ENCODE measurements at regions not wholly inside any gene's neighbourhood (a gene's known extent, or its start where the extent isn't known, plus 50 kb on each side); places are given as distances from the start of the nearest gene placed in this dataset.

DNA sequence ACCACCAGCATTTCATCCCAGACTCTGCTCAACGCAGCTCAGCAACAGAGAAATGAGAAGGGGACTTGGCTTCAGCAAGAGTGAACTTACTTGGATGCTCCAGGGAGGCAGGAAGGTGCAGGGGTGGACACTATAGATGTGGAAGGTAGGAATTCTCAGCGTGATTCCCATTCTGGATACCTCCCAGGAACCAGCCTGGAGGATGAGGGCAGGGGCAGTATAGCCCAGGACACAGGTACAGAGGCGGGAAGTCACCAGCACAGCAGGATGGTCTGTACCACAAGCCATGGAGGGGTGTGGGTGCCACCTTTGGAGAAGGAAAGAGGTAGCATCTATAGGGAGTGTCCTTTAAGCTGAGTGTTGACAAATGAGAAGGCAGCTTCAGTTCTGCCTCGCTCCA lies 1275.2 kb downstream of the TBC1D22A start:
- Histone ChIP-seq H3K4me3 (no peak overlapping the region), H3K4me1 (no peaks in the 10 kb centered on the region), H3K27me3 (replicated peaks in 1 of 7) (peaks cover 0 to 9% (median 0%) of the 10 kb centered on the region in 7 donors), H3K9me3 (peaks cover 0 to 7% (median 0%) of the 10 kb centered on the region in 8 donors), H3K36me3 (no peaks in the 10 kb centered on the region), H3K27ac (no peak overlapping the region)
- TF ChIP-seq POLR2AphosphoS5 (IDR thresholded peaks at IDR 0.05) (no peak), POLR2A (IDR thresholded peaks at IDR 0.05) (no peak)
- TF ChIP-seq, protein P1, sequence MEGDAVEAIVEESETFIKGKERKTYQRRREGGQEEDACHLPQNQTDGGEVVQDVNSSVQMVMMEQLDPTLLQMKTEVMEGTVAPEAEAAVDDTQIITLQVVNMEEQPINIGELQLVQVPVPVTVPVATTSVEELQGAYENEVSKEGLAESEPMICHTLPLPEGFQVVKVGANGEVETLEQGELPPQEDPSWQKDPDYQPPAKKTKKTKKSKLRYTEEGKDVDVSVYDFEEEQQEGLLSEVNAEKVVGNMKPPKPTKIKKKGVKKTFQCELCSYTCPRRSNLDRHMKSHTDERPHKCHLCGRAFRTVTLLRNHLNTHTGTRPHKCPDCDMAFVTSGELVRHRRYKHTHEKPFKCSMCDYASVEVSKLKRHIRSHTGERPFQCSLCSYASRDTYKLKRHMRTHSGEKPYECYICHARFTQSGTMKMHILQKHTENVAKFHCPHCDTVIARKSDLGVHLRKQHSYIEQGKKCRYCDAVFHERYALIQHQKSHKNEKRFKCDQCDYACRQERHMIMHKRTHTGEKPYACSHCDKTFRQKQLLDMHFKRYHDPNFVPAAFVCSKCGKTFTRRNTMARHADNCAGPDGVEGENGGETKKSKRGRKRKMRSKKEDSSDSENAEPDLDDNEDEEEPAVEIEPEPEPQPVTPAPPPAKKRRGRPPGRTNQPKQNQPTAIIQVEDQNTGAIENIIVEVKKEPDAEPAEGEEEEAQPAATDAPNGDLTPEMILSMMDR (IDR thresholded peaks at IDR 0.05 in 8 of 11, conservative IDR thresholded peaks at IDR 0.05 in 3 of 11), result no peak
- no peak for DNase-seq
- 74 to 89% (median 78%) methylated on average over 4 of the region's 4 CpGs for WGBS, 5 donors
- intact Hi-C loops (cut with DNase I; ENCODE audit: low total_unique reads), result no loop called here

DNA sequence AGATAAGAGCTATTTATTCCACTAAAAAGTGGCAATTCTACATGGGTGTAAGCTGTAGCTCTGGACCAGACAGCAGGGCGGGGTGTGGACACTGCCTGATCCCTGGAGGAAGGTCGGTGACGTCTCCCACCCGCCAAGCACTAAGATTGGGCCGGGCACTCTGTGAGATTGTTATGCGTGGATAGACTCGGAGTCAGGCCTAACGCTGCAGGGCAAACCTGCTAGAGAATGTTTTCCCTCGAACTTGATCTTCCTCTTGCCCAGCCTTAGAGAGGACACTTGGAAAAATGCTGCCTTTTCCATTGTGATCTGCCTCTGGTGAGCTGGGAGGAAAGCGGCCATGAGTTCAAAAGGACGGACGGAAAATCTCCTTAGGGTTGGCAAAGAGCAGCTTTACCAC lies 1273.4 kb downstream of the TBC1D22A start:
- Histone ChIP-seq H3K4me1 (no peaks in the 10 kb centered on the region), H3K27me3 (replicated peaks in 1 of 7) (peaks cover 0 to 9% (median 0%) of the 10 kb centered on the region in 7 donors), H3K27ac (no peak overlapping the region), H3K36me3 (no peaks in the 10 kb centered on the region), H3K9me3 (peaks cover 0 to 7% (median 0%) of the 10 kb centered on the region in 8 donors), H3K4me3 (no peak overlapping the region)
- no peak for TF ChIP-seq POLR2A (IDR thresholded peaks at IDR 0.05)
- WGBS, 5 donors, result 81 to 91% (median 86%) methylated on average over 12 of the region's 12 CpGs
- intact Hi-C loops (cut with DNase I; ENCODE audit: low total_unique reads), result no loop called here
- no peak for DNase-seq

DNA sequence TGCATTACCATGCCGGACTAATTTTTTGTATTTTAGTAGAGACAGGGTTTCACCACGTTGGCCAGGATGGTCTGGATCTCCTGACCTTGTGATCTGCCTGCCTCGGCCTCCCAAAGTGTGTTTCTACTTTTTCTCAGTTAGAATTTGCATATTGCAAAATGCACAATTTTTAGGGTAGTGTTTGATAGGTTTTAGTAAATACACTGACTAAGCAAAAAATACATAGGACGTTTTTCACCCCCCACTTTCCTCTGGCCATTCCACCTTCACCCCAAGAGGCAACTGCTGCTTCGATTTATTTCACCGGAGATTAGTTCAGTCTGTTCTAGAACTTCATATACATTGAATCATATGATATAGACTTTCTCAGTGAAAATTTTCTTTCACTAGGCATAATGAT lies 1269.1 kb downstream of the TBC1D22A start:
- Histone ChIP-seq H3K27me3 (replicated peaks in 1 of 7) (no peaks in the 10 kb centered on the region), H3K27ac (no peak overlapping the region), H3K9me3 (no peaks in the 10 kb centered on the region), H3K4me3 (no peak overlapping the region), H3K36me3 (no peaks in the 10 kb centered on the region), H3K4me1 (no peaks in the 10 kb centered on the region)
- WGBS, 5 donors, result 76 to 84% (median 78%) methylated on average over 6 of the region's 6 CpGs
- no peak for DNase-seq
- intact Hi-C loops (cut with DNase I; ENCODE audit: low total_unique reads), result no loop called here
- TF ChIP-seq POLR2AphosphoS5 (IDR thresholded peaks at IDR 0.05) (no peak), POLR2A (IDR thresholded peaks at IDR 0.05) (no peak)
- TF ChIP-seq, protein P1 (IDR thresholded peaks at IDR 0.05 in 8 of 11, conservative IDR thresholded peaks at IDR 0.05 in 3 of 11), result no peak

DNA sequence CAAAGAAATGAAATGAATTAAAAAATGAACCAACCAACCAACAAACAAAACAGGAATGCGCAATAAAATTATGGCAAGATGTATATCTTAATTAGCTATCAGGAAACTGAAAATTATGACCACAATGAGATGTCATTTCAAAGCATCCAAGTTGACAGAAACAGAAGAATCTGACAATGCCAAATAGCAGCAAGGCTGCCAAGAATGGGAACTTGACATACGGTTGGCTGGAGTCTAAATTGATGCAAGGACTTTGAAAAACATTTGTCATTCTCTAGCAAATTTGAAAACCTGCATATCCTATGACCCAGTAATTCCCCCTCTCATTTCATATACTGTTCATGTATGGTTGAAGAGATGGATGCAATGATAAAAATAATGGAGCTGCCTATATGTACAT lies 1262.6 kb downstream of the TBC1D22A start:
- H3K4me3 ChIP-seq, result no peak overlapping the region
- no peak for DNase-seq
- 78 to 88% (median 83%) methylated on average over 2 of the region's 2 CpGs for WGBS, 5 donors
- peaks cover 0 to 2% (median 0%) of the 10 kb centered on the region in 7 donors for H3K27me3 ChIP-seq (replicated peaks in 1 of 7)
- H3K27ac ChIP-seq, result no peak overlapping the region
- TF ChIP-seq POLR2A (IDR thresholded peaks at IDR 0.05) (no peak), POLR2AphosphoS5 (IDR thresholded peaks at IDR 0.05) (no peak)
- TF ChIP-seq, protein P1 (IDR thresholded peaks at IDR 0.05 in 8 of 11, conservative IDR thresholded peaks at IDR 0.05 in 3 of 11), result no peak
- H3K9me3 ChIP-seq, result peaks cover 0 to 15% (median 10%) of the 10 kb centered on the region in 8 donors
- no peaks in the 10 kb centered on the region for H3K36me3 ChIP-seq
- intact Hi-C loops (cut with DNase I; ENCODE audit: low total_unique reads), result no loop called here
- H3K4me1 ChIP-seq, result no peaks in the 10 kb centered on the region

DNA sequence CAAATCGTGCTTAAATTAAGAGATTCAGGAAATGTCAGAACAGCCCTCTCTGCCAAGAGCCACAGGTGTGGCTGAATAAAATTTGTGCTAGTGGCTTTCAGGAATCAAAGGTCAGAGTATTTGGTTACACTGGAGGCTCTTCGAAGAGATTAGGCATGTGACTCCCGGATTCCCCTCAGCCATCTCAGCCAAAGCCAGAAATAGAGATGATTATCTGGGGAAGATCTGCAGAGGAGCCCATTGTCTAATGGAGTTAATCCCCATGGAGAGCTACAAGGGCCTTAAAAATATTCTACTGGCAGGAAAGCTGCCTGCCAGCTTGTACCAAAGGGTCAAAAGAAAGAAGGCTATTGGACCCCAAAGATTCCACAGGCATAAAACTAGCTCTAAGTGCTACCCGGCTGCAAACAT lies 1259.5 kb downstream of the TBC1D22A start:
- no peak for DNase-seq
- Histone ChIP-seq H3K4me3 (no peak overlapping the region), H3K27me3 (replicated peaks in 1 of 7) (peaks cover 0 to 28% (median 0%) of the 10 kb centered on the region in 7 donors), H3K36me3 (no peaks in the 10 kb centered on the region), H3K4me1 (no peaks in the 10 kb centered on the region), H3K9me3 (peaks cover 0 to 34% (median 20%) of the 10 kb centered on the region in 8 donors), H3K27ac (no peak overlapping the region)
- intact Hi-C loops (cut with DNase I; ENCODE audit: low total_unique reads), result no loop called here
- TF ChIP-seq POLR2A (IDR thresholded peaks at IDR 0.05) (no peak), POLR2AphosphoS5 (IDR thresholded peaks at IDR 0.05) (no peak)
- TF ChIP-seq, protein P1 (IDR thresholded peaks at IDR 0.05 in 8 of 11, conservative IDR thresholded peaks at IDR 0.05 in 3 of 11), result no peak
- WGBS, 5 donors, result 70 to 81% (median 73%) methylated on average over 4 of the region's 4 CpGs

Measured in spleen (tissue), 11 donors.